Ectodermal cell (in vitro differentiated cells): ENCODE measurements at regions not wholly inside any gene's neighbourhood (a gene's known extent, or its start where the extent isn't known, plus 50 kb on each side); places are given as distances from the start of the nearest gene placed in this dataset.

Experiments
- H3K27ac ChIP-seq: 2 replicates; pipeline ENCODE4 v1.7.0; 2013; ENCODE audit warnings: mild to moderate bottlenecking, low read depth, low read length; ENCODE audit not compliant: insufficient read depth, poor library complexity, severe bottlenecking
- H3K27me3 ChIP-seq: 2 replicates; pipeline ENCODE4 v1.7.0; 2013; ENCODE audit warnings: mild to moderate bottlenecking, low read length; ENCODE audit not compliant: insufficient read depth, control insufficient read depth, poor library complexity, severe bottlenecking
- H3K36me3 ChIP-seq: one replicate; pipeline ENCODE4 v1.7.0; 2013; ENCODE audit warnings: low read length; ENCODE audit not compliant: control insufficient read depth, insufficient read depth
- H3K4me1 ChIP-seq: one replicate; pipeline ENCODE4 v1.7.0; 2013; ENCODE audit warnings: low read length; ENCODE audit not compliant: control insufficient read depth, insufficient read depth
- H3K4me3 ChIP-seq: 2 replicates; pipeline ENCODE4 v1.7.0; 2013; ENCODE audit warnings: low read depth, low read length, control low read depth; ENCODE audit not compliant: insufficient read depth
- H3K9me3 ChIP-seq: 2 replicates; pipeline ENCODE4 v1.7.0; 2013; ENCODE audit warnings: mild to moderate bottlenecking, low read length, moderate library complexity; ENCODE audit not compliant: control insufficient read depth
- WGBS, 2 experiments: methylation state at CpG; one replicate each; pipeline ENCODE4 v1.1.7; 2013; ENCODE audit warnings: missing lambda C conversion rate in 2 of 2; 5-methylcytosine and 5-hydroxymethylcytosine counted together

- WGBS, 2 experiments = 66 to 72% methylated on average over 2 of the region's 2 CpGs
Observed at GRCh38 chr12:71014180-71014785, 93.7 kb upstream of the PTPRR start.

GRCh38 chr12:71011261-71011660 is 90.7 kb upstream of the PTPRR start:
- Histone ChIP-seq H3K27ac (no peak overlapping the region), H3K4me1 (no peaks in the 10 kb centered on the region), H3K4me3 (no peak overlapping the region), H3K27me3 (no peaks in the 10 kb centered on the region), H3K36me3 (no peaks in the 10 kb centered on the region), H3K9me3 (no peaks in the 10 kb centered on the region)
- WGBS, 2 experiments = 97 to 99% methylated on average over 3 to 4 of the region's 4 CpGs

More at GRCh38 chr12:71014180-71014785, 93.7 kb upstream of the PTPRR start:
- Histone ChIP-seq H3K4me1 (no peaks in the 10 kb centered on the region), H3K27ac (no peak overlapping the region), H3K27me3 (no peaks in the 10 kb centered on the region), H3K9me3 (no peaks in the 10 kb centered on the region), H3K36me3 (no peaks in the 10 kb centered on the region), H3K4me3 (no peak overlapping the region)

DNA sequence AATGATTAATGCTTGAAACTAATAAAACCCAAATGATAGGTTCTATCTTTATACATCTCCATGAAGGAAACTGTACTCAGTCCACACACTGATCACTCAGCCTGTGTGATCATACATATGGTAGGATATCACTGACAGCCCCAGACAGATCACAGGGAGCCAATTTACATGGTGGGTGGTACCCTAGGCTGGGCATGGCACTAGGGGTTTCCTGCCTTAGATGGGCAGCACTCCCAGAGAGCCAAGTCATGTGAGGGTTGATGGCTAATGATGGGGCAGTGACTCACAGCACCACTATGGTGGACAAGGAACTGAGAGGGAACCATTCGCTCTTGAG is 89.6 kb upstream of the PTPRR start:
- Histone ChIP-seq H3K4me3 (no peak overlapping the region), H3K4me1 (no peaks in the 10 kb centered on the region), H3K27ac (no peak overlapping the region), H3K36me3 (no peaks in the 10 kb centered on the region), H3K27me3 (no peaks in the 10 kb centered on the region), H3K9me3 (no peaks in the 10 kb centered on the region)
- WGBS, 2 experiments = 73 to 100% methylated on average over 1 of the region's 1 CpG

DNA sequence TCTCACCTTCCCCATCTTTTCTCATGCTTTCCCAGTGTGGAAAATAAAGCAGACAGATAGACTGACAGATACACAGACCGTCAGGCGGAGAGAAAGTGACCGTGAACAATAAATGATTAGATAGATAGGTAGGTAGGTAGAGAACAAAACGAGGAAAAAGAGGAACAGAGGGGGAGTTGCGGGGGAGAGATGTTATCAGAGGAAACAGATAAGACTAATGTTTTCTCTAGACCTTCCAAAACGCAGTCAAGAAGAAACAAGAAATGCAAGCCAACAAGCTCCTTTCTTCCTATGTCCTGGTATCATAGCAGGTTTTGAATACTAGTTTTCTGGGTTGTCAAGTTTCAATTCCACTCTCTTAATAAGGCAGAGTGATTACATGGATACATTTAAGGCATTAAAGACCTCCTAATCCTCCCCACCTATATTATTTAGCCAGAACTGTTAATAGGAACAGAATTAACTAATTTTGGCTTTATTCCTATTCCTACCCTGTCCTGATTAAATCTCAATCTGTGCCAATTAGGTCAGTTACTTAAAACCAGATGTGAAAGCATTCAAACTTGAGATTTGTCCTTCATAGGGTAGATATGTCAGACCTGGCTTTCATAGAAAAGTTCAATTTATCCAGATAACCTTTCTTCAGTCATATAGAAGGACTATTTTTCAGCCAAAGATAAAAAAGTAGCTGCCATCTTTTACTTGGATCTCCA is 89.0 kb upstream of the PTPRR start:
- WGBS, 2 experiments = 91 to 92% methylated on average over 6 of the region's 6 CpGs
- H3K27ac ChIP-seq = no peak overlapping the region
- no peaks in the 10 kb centered on the region for H3K9me3 ChIP-seq
- H3K36me3 ChIP-seq = no peaks in the 10 kb centered on the region
- H3K4me3 ChIP-seq = no peak overlapping the region
- no peaks in the 10 kb centered on the region for H3K27me3 ChIP-seq
- H3K4me1 ChIP-seq = no peaks in the 10 kb centered on the region

DNA sequence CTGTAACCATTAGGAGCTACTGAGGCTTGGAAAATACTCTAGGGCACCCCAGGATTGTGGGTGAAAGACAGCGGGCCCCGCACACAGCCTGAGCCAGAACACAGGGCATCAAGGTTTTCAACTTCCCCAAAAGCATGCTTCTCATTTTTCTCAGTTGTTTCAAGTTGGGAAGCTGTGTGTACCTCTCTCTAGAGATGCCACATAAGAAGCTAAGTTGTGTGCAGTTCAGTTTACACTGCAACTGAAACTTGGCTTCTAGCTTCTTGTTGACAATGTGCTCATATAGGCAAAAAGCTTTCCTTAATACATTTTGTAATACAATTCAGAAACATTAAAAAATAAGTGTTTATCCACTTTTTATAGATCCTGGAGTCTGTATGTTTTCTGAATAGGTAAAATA is 88.1 kb upstream of the PTPRR start:
- Histone ChIP-seq H3K27ac (no peak overlapping the region), H3K36me3 (no peaks in the 10 kb centered on the region), H3K4me3 (no peak overlapping the region), H3K27me3 (no peaks in the 10 kb centered on the region), H3K9me3 (no peaks in the 10 kb centered on the region), H3K4me1 (no peaks in the 10 kb centered on the region)
- 95 to 97% methylated on average over 2 of the region's 2 CpGs for WGBS, 2 experiments

GRCh38 chr12:71007781-71008404 is 87.4 kb upstream of the PTPRR start:
- no peaks in the 10 kb centered on the region for H3K36me3 ChIP-seq
- H3K4me1 ChIP-seq = no peaks in the 10 kb centered on the region
- no peak overlapping the region for H3K4me3 ChIP-seq
- no peak overlapping the region for H3K27ac ChIP-seq
- H3K27me3 ChIP-seq = no peaks in the 10 kb centered on the region
- no peaks in the 10 kb centered on the region for H3K9me3 ChIP-seq
- WGBS, 2 experiments = 89% methylated on average over 2 of the region's 2 CpGs; no CpG with 5 or more reads in 1 of the 2 experiments

GRCh38 chr12:71007020-71007419 is 86.5 kb upstream of the PTPRR start:
- WGBS, 2 experiments = 90 to 91% methylated on average over 3 of the region's 3 CpGs
- Histone ChIP-seq H3K27me3 (no peaks in the 10 kb centered on the region), H3K4me3 (no peak overlapping the region), H3K27ac (no peak overlapping the region), H3K4me1 (no peaks in the 10 kb centered on the region), H3K9me3 (no peaks in the 10 kb centered on the region), H3K36me3 (no peaks in the 10 kb centered on the region)

- no peaks in the 10 kb centered on the region for H3K4me1 ChIP-seq
- H3K27me3 ChIP-seq = no peaks in the 10 kb centered on the region
- WGBS, 2 experiments = 97 to 99% methylated on average over 2 of the region's 3 CpGs
Observed at GRCh38 chr12:71005166-71005565, 84.6 kb upstream of the PTPRR start.

GRCh38 chr12:71004578-71004977 is 84.0 kb upstream of the PTPRR start:
- WGBS, 2 experiments = 96 to 98% methylated on average over 3 to 4 of the region's 4 CpGs

More at GRCh38 chr12:71005166-71005565, 84.6 kb upstream of the PTPRR start:
- no peak overlapping the region for H3K4me3 ChIP-seq
- no peaks in the 10 kb centered on the region for H3K9me3 ChIP-seq
- H3K27ac ChIP-seq = no peak overlapping the region
- H3K36me3 ChIP-seq = no peaks in the 10 kb centered on the region

GRCh38 chr12:71000748-71001147 is 80.2 kb upstream of the PTPRR start:
- Histone ChIP-seq H3K27me3 (no peaks in the 10 kb centered on the region), H3K27ac (no peak overlapping the region), H3K4me3 (no peak overlapping the region), H3K36me3 (no peaks in the 10 kb centered on the region), H3K9me3 (no peaks in the 10 kb centered on the region), H3K4me1 (no peaks in the 10 kb centered on the region)
- 100% methylated on average over 1 of the region's 1 CpG; no CpG with 5 or more reads in 1 of the 2 experiments for WGBS, 2 experiments

More at GRCh38 chr12:71004578-71004977, 84.0 kb upstream of the PTPRR start:
- Histone ChIP-seq H3K27ac (no peak overlapping the region), H3K9me3 (no peaks in the 10 kb centered on the region), H3K27me3 (no peaks in the 10 kb centered on the region), H3K4me3 (no peak overlapping the region), H3K4me1 (no peaks in the 10 kb centered on the region), H3K36me3 (no peaks in the 10 kb centered on the region)
